ENCODE measurements at regions not wholly inside any gene's neighbourhood (a gene's known extent, or its start where the extent isn't known, plus 50 kb on each side); places are given as distances from the start of the nearest gene placed in this dataset.

GRCh38 chr10:85045046-85045445 lies 716.7 kb downstream of the CCSER2 start:
- TF ChIP-seq, protein P1, sequence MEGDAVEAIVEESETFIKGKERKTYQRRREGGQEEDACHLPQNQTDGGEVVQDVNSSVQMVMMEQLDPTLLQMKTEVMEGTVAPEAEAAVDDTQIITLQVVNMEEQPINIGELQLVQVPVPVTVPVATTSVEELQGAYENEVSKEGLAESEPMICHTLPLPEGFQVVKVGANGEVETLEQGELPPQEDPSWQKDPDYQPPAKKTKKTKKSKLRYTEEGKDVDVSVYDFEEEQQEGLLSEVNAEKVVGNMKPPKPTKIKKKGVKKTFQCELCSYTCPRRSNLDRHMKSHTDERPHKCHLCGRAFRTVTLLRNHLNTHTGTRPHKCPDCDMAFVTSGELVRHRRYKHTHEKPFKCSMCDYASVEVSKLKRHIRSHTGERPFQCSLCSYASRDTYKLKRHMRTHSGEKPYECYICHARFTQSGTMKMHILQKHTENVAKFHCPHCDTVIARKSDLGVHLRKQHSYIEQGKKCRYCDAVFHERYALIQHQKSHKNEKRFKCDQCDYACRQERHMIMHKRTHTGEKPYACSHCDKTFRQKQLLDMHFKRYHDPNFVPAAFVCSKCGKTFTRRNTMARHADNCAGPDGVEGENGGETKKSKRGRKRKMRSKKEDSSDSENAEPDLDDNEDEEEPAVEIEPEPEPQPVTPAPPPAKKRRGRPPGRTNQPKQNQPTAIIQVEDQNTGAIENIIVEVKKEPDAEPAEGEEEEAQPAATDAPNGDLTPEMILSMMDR (IDR thresholded peaks at IDR 0.05) = no peak
- no peak for TF ChIP-seq POLR2A (IDR thresholded peaks at IDR 0.05)
